Coronary artery (tissue), 2 donors: ENCODE measurements at regions not wholly inside any gene's neighbourhood (a gene's known extent, or its start where the extent isn't known, plus 50 kb on each side); places are given as distances from the start of the nearest gene placed in this dataset.

ENCODE experiments used
- DNase-seq: peaks from one replicate; pipeline ENCODE4 v3.0.0-alpha.2; 2017; ENCODE audit warnings: low spot score
- H3K27ac ChIP-seq, 2 donors: fragments of 200-600 bp; sonication (generic); one replicate each; pipeline ENCODE4 v1.5.1; 2016 to 2019
- H3K4me3 ChIP-seq: fragments of 200-600 bp; sonication (generic); 2 replicates; pipeline ENCODE4 v1.5.1; 2016; ENCODE audit warnings: mild to moderate bottlenecking, moderate library complexity
- TF ChIP-seq, protein P1 (sequence below): fragments of 200-600 bp; sonication (generic); IDR thresholded peaks from one replicate; pipeline ENCODE4 v1.5.1; 2019; ENCODE audit warnings: antibody characterized with exemption

DNA sequence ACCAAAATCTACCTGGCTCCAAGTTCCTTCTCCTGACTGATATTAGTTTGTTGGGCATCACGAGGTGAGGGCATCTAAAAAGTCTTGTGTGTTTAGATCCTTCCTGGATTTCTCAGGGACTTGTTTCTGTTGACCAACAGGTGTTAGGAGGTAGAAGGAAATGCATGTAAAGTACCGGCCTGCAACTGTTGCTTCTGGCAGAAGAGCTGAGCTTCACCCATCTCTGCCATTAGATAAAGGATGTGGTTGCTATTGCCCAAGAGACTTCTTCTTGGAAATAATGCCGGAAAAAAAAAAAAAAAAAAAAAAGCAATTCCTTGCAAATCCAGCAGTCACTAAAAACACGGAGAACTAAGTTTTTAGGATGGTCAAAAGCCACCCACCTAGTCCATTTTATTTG, 303.1 kb downstream of the CDH26 start:
- no peak for DNase-seq
- TF ChIP-seq, protein P1, sequence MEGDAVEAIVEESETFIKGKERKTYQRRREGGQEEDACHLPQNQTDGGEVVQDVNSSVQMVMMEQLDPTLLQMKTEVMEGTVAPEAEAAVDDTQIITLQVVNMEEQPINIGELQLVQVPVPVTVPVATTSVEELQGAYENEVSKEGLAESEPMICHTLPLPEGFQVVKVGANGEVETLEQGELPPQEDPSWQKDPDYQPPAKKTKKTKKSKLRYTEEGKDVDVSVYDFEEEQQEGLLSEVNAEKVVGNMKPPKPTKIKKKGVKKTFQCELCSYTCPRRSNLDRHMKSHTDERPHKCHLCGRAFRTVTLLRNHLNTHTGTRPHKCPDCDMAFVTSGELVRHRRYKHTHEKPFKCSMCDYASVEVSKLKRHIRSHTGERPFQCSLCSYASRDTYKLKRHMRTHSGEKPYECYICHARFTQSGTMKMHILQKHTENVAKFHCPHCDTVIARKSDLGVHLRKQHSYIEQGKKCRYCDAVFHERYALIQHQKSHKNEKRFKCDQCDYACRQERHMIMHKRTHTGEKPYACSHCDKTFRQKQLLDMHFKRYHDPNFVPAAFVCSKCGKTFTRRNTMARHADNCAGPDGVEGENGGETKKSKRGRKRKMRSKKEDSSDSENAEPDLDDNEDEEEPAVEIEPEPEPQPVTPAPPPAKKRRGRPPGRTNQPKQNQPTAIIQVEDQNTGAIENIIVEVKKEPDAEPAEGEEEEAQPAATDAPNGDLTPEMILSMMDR: no peak
- Histone ChIP-seq H3K27ac (no peak overlapping the region), H3K4me3 (no peak overlapping the region)

DNA sequence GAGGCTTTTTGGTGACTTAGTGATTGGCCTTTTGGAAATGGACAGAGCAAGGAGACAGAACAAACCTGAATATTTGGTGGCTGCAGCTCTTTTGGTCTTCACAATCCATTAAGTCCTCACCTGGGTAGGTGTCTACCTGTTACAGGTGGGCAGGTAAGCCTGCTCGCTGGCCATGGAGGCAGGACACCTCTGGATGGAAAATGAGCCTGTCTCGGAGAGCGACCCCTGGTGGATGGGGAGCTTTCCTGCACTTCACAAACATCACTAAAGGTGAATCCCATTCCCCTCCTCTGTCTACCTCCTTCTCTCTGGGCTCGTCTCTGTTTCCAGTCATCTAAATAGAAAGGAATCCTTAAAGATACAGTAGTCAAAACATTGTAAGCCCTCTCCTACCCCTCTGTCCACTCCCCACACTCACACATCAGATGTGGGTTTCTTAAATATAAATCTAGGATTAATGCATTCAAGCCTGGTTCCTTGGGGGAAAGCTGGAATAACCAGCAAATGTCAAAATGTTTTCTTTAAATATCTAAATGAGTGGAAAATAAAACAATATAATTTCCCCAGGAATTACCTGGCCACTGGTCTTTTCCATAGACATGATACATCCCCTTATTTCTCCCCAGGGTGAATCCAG, 304.9 kb downstream of the CDH26 start:
- H3K27ac ChIP-seq: no peak overlapping the region
- H3K4me3 ChIP-seq: no peak overlapping the region
- TF ChIP-seq, protein P1: no peak
- no peak for DNase-seq

DNA sequence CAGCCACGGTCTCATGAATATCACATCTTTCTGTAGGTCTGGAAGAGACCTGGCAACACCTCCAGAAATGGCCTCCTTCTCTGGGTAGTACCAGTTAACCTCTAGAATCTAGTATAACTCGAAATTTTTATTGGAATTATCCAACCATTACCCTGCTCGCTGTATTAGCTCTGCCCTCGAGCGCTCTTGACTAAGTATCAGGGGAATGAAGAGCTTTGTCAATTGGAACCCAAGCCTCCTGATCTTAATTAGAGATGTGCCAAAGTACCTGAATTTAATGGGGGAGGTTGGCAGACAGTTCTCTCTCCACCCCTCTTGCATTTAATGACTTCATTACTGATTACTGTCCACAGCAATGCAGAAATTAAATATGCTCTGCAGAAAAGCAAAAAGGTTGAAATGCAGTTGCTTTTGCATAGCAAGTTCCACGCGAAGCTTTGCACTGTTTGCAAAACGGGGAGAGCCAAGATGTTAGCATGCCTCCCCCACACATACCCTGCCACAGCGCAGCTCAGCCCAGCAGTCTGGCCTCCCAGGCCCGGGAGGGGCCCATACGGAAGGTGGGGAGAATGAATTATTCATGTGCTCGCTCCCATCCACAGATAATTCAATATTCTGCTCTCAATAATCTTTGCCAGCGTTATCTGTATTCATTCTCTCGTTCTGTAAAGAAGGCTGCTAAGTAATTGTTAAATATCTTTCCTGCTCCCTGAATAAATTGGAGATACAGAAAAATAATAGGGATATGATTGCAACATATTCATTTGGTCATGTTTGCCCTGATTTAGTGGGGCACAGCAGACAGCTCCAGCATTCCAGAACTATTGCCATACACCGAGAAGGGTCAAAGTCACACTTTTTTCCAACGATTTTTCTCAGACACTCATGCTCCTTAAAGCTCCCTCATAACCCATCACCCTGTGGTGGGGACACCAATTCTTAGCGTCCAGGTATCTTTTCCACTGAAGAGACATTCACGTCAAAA, 305.8 kb downstream of the CDH26 start:
- Histone ChIP-seq H3K27ac (no peak overlapping the region), H3K4me3 (no peak overlapping the region)
- TF ChIP-seq, protein P1: no peak
- no peak for DNase-seq

DNA sequence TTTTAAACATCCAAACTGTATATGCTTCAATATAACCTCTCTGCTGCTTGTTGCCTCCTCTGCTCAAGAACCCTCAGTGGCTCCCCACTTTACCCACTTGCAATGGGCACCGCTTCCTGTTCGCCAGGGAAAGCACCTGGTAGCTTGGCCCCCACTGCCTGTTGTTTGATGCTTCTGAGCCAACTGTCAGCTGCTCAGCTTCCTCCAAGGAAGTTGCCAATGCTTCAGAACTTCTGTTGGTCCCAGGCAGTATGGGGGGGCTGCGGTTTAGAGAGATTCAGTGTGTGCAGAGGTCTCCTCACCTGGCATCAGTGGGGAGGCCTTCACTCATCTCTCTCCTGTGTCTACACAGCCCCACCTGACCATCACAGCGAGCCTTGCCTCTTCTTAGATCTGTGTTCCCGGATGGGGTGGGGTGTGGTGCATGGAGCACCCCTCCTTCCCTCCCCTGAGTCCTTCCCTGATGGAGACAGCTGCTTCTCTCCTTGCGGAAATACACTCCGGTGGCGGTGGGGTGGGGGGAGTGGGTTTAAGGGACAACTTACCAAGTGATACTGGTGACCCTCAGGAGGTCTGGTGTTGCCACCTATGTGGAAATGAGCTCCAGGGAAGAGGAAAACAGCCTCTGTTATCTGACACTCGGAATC, 308.1 kb downstream of the CDH26 start:
- TF ChIP-seq, protein P1: no peak
- DNase-seq: no peak
- H3K27ac ChIP-seq: no peak overlapping the region
- H3K4me3 ChIP-seq: no peak overlapping the region

DNA sequence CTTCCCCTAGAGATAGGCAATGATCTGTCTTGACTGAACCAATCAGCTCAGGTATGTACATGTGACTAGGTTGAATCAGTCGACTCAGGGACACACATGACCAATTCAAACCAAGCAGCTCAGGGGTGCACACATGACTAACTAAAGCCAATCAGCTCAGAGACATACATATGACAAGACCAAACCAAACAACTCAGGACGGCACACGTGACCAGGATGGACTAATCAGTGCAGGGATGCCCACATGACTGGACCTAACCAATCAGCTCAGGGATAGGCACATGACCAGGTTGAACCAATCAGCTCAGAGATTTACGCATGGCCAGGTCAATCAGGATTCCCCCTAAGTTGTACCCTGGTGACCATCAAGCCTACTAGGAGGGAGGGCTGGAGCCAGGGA, 310.3 kb downstream of the CDH26 start:
- Histone ChIP-seq H3K4me3 (no peak overlapping the region), H3K27ac (no peak overlapping the region)
- no peak for DNase-seq
- TF ChIP-seq, protein P1: no peak

DNA sequence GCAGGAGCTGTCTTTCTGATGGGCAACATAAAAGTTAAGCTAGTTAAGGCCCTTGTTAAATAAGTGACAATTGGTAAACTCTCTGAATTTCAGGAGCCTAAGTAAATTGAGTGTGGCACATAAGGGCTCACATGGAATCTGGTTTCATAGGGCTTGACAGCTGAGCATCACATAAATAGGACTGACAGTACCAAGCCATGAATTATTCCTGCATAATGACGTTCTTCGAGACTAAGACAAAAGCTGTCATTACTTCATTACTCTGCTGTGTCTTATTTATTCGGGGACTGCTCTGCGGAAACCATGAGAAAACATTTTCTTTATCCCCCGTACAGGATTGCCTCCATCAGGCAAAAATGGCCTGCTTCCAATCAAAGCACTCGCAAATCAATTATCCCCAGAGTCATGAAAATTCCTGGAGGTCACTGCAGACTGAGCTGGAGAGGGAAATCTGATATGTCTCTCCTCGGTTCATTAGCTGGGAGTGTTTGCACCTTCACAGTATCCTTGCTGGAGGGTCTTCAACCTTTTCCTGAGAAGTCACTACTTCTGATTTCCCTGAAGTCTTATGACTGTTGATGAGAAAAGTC, 311.4 kb downstream of the CDH26 start:
- no peak overlapping the region for H3K27ac ChIP-seq
- TF ChIP-seq, protein P1: no peak
- no peak for DNase-seq
- H3K4me3 ChIP-seq: no peak overlapping the region
